NCI-H146 treated with DMSO at 0.1 percent for 48 hours (cell line): ENCODE measurements at regions not wholly inside any gene's neighbourhood (a gene's known extent, or its start where the extent isn't known, plus 50 kb on each side); places are given as distances from the start of the nearest gene placed in this dataset.
"Not testable (repeated sequence)": the region's sequence is repeated elsewhere in the genome, so short reads cannot be mapped to it uniquely, and the experiment has no call there.

ENCODE experiments used
- DNase-seq: peaks from one replicate; lab custom pipeline; 2025; ENCODE audit not compliant: unreplicated experiment; lab: John Stamatoyannopoulos, UW

- DNase-seq = no peak
These were observed 155.7 kb upstream of the GJE1 start for GRCh38 chr6:141976994-141977393.

DNA sequence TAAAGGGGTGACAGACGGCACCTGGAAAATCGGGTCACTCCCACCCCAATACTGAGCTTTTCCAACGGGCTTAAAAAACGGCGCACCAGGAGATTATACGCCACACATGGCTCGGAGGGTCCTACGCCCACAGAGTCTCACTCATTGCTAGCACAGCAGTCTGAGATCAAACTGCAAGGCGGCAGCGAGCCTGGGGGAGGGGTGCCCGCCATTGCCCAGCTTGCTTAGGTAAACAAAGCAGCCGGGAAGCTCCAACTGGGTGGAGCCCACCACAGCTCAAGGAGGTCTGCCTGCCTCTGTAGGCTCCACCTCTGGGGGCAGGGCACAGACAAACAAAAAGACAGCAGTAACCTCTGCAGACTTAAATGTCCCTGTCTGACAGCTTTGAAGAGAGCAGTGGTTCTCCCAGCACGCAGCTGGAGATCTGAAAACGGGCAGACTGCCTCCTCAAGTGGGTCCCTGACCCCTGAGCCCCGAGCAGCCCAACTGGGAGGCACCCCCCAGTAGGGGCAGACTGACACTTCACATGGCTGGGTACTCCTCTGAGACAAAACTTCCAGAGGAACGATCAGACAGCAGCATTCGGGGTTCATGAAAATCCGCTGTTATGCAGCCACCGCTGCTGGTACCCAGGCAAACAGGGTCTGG is 162.8 kb upstream of the GJE1 start:
- not testable (repeated sequence) for DNase-seq

DNA sequence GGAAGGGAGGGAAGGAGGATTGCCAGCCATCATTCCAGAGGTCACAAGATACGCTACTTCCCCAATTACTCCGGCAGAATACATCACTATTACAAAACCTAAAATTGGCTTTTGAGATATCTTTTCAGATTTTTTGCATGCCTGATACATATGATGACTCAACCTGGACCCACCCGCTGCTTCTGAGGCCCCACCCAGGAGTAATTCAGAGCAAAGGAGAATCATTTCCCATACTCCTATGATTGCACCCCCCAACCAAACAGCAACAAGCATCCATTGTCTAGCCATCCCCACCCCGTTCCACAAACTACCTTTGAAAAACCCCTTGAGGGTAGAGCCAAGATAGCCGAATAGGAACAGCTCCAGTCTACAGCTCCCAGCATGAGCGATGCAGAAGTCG is 163.5 kb upstream of the GJE1 start:
- DNase-seq = no peak

DNA sequence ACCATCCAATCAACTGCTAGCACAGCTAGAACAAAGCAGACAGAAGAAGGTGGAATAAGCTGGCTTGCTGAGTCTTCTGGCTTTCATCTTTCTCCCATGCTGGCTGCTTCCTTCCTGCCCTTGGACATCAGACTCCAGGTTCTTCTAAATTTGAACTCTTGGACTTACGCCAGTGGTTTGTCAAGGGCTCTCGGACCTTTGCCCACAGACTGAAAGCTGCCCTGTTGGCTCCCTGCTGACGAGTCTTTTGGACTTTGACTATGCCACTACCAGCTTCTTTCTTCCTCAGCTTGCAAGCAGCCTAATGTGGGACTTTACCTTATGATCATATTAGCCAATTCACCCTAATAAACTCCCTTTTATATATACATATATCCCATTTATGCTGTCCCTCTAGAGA is 164.1 kb upstream of the GJE1 start:
- DNase-seq = no peak

- no peak for DNase-seq
These were observed 167.6 kb upstream of the GJE1 start for GRCh38 chr6:141965016-141965545.

GRCh38 chr6:141963543-141964295 is 169.0 kb upstream of the GJE1 start:
- no peak for DNase-seq

DNA sequence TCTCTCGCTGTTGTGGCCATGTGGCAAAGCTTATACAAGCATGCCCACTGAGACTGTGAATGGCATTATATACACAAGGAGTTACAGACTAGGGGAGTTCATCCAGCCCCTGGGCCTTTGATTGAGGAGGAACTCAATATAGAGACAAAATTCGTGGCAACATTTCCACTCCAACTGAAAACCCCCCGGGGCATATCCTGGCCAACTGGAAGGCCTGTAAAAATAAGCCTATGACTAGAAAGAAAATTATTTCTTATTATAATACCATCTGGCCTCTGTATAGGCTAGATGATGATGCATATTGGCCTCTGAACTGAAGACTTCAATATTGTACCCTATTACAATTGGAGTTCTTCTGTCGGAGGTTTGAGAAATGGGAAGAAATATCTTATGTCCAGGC is 175.5 kb upstream of the GJE1 start:
- no peak for DNase-seq

GRCh38 chr6:141956868-141957267 is 175.9 kb upstream of the GJE1 start:
- DNase-seq = no peak

DNA sequence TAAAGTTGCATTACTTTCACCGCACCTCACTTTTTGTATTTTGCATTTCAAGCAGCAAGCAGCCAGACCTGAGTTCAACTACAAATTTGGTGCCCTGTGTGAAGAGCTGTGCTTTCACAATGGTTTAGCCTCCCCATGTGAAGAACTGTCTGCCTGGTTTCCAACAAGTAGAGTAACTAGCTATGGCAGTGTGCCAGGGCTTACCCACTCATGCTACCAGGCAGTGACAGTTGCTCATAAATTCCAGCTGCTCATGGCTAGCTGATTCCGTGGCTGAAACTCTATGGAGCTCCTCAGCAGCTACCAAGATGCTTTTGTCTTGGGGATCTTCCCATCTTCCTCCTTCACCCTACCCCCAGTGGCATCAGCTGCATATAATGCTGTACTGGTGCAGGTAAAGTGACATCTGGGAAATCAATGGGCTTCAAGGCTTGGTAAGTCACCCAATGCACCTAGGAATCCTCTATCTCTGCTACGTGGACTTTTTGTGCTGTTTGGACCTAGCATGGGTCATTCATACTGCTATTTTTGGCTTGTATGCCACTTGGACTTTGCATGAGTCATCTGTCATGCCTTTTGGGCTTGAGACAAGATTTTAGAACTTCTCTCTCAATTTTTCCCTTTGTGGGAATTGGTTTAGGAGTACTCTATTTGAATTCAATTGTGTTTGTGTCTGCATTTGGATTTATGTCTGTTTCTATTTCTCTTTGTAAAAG is 176.5 kb upstream of the GJE1 start:
- no peak for DNase-seq

DNA sequence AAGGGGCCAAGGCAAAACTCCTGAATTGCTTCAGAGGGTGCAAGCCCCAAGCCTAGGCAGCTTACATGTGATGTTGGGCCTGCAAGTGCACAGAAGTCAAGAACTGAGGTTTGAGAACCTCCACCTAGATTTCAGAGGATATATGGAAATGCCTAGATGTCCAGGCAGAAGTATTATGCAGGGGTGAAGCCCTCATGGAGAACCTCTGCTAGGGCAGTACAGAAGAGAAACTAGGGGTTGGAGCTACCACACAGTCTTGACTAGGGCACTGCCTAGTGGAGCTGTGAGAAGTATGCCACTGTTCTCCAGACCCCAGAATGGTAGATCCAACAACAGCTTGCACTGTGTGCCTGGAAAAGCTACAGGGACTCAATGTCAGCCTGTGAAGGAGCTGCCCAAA is 179.7 kb upstream of the GJE1 start:
- DNase-seq = no peak

DNA sequence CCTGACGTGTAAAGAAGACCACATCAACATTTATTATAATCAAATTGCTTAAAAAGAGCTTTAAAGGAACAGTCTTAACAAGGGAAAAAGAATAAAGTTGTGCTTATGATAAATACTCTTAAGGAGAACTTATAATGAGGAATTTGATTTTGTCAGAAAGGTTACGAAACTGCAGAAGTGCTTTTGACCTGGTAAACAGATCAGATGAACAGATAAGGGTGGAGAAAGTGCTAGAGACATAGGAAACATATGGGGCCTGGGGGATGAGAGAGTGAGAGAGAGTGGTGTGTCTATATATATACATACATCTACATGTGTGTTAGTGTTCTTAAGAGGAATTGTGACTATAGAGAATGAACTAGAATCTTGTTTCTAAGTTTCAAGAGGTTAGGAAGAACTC is 186.2 kb upstream of the GJE1 start:
- no peak for DNase-seq

DNA sequence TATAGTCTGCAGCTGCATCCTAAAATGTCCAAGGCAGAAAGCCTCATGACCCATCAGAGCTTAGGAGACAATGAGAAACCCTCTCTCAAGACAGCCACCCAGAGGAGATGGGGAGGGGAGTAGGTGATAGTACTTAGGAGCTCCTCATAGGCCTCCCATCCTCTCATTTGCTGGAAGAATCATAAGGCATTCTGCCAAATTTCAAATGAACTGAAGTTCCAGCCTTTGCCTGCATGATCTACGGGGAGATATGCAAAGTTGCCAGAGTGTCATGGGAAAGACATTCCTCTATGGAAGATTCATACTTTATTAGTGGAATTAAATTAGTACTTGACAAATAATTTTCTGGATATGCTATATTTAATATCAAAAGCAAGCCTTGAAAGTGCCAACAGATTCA is 194.1 kb upstream of the GJE1 start:
- no peak for DNase-seq

DNA sequence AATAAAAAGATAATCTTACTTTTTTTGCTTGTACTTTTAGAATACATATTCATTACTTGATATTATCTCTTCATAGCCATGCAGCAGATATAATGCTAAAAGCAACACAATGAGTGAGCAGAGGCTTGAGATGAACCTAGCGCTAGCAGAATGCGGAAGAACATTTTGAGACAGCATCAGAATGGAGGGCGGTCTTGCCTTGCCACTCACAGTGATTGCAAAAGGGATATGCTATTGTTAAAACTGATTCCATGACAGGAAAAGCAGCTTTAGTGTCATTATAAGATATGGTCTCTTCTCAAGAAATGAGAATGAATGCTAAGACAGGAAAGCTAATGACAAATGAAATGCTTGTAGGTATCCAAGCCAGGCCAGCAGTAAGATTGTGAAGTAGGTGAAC is 200.0 kb upstream of the GJE1 start:
- no peak for DNase-seq

DNA sequence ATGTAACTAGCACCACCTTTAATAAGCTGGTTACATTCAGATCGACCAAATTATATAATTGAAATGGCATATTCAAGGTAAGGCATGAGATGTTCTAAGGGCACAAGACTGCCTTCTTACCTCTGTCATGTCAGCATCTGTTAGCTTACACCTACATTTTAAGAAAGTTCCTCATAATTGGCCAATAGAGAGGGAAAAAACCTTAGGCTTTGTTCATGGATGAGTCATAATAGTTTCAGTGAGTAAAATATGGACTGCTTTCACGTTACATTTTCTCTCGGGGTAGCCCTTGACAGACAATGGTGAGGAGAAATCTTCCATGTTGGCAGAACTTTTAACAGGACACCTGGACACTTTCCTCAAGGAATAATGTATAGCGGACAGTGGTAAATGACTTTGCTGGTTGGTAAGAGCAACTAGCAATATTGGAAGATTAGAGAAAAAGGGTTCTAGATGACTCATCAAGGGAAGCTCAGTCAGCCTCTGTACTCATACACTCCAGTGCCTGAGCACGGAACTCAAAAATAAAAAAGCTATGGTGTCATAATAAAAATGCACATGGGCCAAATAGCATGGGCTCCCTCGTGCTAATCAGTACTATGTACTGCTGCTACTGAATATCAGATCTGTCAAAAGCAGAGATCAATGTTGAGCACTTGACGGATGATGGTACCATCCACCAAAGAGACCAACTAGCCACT is 206.4 kb upstream of the GJE1 start:
- not testable (repeated sequence) for DNase-seq

DNA sequence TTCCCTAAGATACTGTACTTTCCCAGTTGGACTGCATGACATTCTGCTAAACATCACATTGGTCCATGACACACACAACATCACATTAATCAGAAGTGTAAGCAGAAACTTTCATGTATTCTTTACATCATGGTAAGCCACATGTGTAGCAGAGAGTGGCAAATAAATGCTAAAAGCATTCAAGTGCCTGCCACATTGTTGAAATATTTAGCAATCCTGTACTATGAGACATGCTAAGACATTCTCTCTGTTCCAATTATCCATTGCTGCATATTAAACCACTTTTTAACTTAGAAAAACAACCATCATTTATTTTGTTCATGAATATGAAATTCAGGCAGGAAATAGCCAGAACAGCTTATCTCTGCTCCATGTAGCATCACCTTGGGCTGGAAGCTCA is 207.7 kb upstream of the GJE1 start:
- DNase-seq = no peak

DNA sequence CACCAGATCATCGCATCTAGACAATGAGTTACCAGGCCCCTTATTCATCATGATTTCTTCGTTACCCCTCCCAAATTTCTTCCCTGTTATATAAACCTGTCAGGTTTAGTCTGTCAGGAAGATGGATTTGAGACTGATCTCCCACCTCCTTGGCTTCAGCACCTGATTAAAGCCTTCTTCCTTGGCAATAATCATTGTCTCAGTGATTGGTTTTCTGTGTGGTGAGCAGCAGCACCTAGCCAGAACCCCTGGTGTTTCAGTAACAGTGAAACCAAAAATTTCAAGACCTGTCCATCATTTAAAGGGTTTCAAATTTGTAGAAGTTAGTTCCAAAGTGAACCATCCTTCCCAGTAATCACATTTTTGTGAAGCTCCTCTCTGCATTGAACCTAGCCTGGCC is 209.8 kb upstream of the GJE1 start:
- DNase-seq = no peak

DNA sequence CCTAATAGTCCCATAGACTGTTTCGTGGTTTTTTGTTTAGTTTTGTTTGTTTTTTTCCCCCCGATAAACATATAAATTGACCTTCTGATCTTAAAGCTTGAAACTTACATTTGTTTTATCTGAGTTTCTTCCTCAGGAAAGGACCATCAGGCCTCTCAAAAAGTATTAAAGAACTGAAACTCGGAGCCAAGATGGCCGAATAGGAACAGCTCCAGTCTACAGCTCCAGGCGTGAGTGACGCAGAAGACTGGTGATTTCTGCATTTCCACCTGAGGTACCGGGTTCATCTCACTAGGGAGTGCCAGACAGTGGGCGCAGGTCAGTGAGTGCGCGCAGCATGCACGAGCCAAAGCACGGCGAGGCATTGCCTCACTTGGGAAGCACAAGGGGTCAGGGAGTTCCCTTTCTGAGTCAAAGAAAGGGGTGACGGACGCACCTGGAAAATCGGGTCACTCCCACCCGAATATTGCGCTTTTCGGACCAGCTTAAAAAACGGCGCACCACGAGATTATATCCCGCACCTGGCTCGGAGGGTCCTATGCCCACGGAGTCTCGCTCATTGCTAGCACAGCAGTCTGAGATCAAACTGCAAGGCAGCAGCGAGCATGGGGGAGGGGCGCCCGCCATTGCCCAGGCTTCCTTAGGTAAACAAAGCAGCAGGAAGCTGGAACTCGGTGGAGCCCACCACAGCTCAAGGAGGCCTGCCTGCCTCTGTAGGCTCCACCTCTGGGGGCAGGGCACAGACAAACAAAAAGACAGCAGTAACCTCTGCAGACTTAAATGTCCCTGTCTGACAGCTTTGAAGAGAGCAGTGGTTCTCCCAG is 215.8 kb upstream of the GJE1 start:
- DNase-seq = not testable (repeated sequence)

DNA sequence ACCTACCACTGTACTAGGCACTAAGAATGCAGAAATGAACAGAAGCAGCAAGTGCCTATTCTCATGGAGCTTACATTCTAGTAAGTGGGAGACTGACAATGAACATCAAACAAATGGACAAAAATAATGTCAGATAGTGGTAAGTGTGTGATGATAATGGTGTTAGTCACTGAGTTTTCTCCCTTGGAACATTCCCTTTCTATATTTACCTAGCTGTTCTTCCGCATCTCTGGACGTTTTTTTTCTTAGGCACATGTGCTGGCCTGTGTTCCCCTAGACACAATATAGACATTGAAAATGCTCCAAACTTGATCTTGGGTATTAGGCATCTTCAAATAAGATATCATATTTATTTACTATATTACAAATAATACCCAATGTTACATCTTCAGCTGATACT is 218.1 kb upstream of the GJE1 start:
- DNase-seq = no peak

- DNase-seq = no peak
These were observed 226.1 kb upstream of the GJE1 start for GRCh38 chr6:141906569-141907080.

GRCh38 chr6:141890661-141891060 is 242.1 kb upstream of the GJE1 start:
- no peak for DNase-seq
